GM23248 (cell line): ENCODE measurements at regions not wholly inside any gene's neighbourhood (a gene's known extent, or its start where the extent isn't known, plus 50 kb on each side); places are given as distances from the start of the nearest gene placed in this dataset.

Experiments used
- EZH2 ChIP-seq: fragments of 200-600 bp; sonication (generic); IDR thresholded peaks from 2 replicates; pipeline ENCODE4 v1.6.1; 2018; ENCODE audit warnings: antibody characterized with exemption, mild to moderate bottlenecking; ENCODE audit not compliant: insufficient read depth, poor library complexity, severe bottlenecking
- EZH2phosphoT487 ChIP-seq: fragments of 200-600 bp; sonication (generic); IDR thresholded peaks from 2 replicates; pipeline ENCODE4 v1.6.1; 2018; ENCODE audit warnings: antibody characterized with exemption, moderate library complexity, mild to moderate bottlenecking, low read depth; ENCODE audit not compliant: insufficient read depth

GRCh38 chr16:63581570-63581969, 1540.3 kb downstream of the CDH11 start:
- TF ChIP-seq EZH2: no peak
- TF ChIP-seq EZH2phosphoT487: no peak
